ENCODE measurements at regions not wholly inside any gene's neighbourhood (a gene's known extent, or its start where the extent isn't known, plus 50 kb on each side); places are given as distances from the start of the nearest gene placed in this dataset.
"Not testable (repeated sequence)": the region's sequence is repeated elsewhere in the genome, so short reads cannot be mapped to it uniquely, and the experiment has no call there.

GRCh38 chr13:89212186-89212585 lies 1541.0 kb downstream of the SLITRK5 start (continued):
- TF ChIP-seq, protein P1, sequence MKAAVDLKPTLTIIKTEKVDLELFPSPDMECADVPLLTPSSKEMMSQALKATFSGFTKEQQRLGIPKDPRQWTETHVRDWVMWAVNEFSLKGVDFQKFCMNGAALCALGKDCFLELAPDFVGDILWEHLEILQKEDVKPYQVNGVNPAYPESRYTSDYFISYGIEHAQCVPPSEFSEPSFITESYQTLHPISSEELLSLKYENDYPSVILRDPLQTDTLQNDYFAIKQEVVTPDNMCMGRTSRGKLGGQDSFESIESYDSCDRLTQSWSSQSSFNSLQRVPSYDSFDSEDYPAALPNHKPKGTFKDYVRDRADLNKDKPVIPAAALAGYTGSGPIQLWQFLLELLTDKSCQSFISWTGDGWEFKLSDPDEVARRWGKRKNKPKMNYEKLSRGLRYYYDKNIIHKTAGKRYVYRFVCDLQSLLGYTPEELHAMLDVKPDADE (IDR thresholded peaks at IDR 0.05), result no peak
- no peak for TF ChIP-seq JUNB (IDR thresholded peaks at IDR 0.05; ENCODE audit: unreplicated experiment)
- TF ChIP-seq ZNF331 (CRISPR knock-in tag; IDR thresholded peaks at IDR 0.05; ENCODE audit: low read depth), result no peak
- no peak for TF ChIP-seq POLR2AphosphoS5 (IDR thresholded peaks at IDR 0.05; ENCODE audit: low read depth)
- no peak for TF ChIP-seq ZNF114 (CRISPR knock-in tag; IDR thresholded peaks at IDR 0.05)

DNA sequence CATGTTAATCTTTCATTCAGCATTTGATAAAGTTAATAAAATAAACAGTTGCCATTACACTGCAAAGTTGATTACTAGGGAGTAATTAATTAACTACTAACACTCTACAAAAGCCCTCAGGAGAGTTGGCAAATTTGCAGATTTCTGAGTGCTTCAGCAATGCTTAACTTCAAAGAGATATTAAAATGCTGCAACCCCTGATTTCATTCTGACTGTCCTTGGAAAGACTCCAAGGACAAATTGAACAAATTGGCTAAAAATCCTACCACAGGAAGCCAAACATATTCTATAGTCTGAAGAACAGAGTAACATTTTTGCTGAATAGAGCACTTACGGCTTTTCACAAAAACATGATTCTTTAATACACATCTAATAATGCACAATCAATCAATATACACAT lies 1543.0 kb downstream of the SLITRK5 start:
- no peaks in the 10 kb centered on the region for H3K4me1 ChIP-seq (ENCODE audit: insufficient read depth)
- no peak for ATAC-seq
- no peaks in the 10 kb centered on the region for H3K9me2 ChIP-seq (ENCODE audit: insufficient read depth)
- no peak overlapping the region for H3K4me3 ChIP-seq
- Mint-ChIP-seq H3K36me3 (ENCODE audit: low read depth) (no peaks in the 10 kb centered on the region), H3K27me3 (ENCODE audit: insufficient read depth, low read depth, poor library complexity) (peaks cover 2% of the 10 kb centered on the region), H3K27ac (no peak overlapping the region), H3K4me3 (no peak overlapping the region), H3K9me3 (no peaks in the 10 kb centered on the region), H3K4me1 (no peaks in the 10 kb centered on the region)
- no peaks in the 10 kb centered on the region for H4K20me1 ChIP-seq (replicated peaks; ENCODE audit: insufficient read depth)
- TF ChIP-seq EZH2 (IDR thresholded peaks at IDR 0.05; ENCODE audit: low read depth, unreplicated experiment) (no peak), NANOG (IDR thresholded peaks at IDR 0.05; ENCODE audit: borderline replicate concordance) (no peak), ZNF462 (CRISPR knock-in tag; IDR thresholded peaks at IDR 0.05) (no peak), STAT1 (IDR thresholded peaks at IDR 0.05; ENCODE audit: unreplicated experiment) (no peak)
- no peaks in the 10 kb centered on the region for H3F3A ChIP-seq (replicated peaks; ENCODE audit: low read depth)
- no peak overlapping the region for H3K27ac ChIP-seq (ENCODE audit: low read depth)
- no peak overlapping the region for H2AFZ ChIP-seq
- no peak for DNase-seq (ENCODE audit: low spot score)
- no peaks in the 10 kb centered on the region for H3K79me2 ChIP-seq (replicated peaks; ENCODE audit: insufficient read depth)
- no peaks in the 10 kb centered on the region for H3K36me3 ChIP-seq (ENCODE audit: insufficient read depth)
- H3K27me3 ChIP-seq (ENCODE audit: insufficient read depth), result no peaks in the 10 kb centered on the region
- no peak overlapping the region for H3K4me2 ChIP-seq

- H3K27me3 Mint-ChIP-seq (ENCODE audit: insufficient read depth, low read depth, poor library complexity); DNase-seq (ENCODE audit: low spot score); H3K27ac Mint-ChIP-seq: not testable (repeated sequence)
Measured at GRCh38 chr13:89215319-89215718, 1544.1 kb downstream of the SLITRK5 start.

More at GRCh38 chr13:89215319-89215718, 1544.1 kb downstream of the SLITRK5 start:
- H3K36me3 ChIP-seq (ENCODE audit: insufficient read depth); H3K27ac ChIP-seq (ENCODE audit: low read depth); ATAC-seq; H3K4me3 ChIP-seq; H3F3A ChIP-seq (replicated peaks; ENCODE audit: low read depth); H3K4me1 ChIP-seq (ENCODE audit: insufficient read depth); H3K27me3 ChIP-seq (ENCODE audit: insufficient read depth); H4K20me1 ChIP-seq (replicated peaks; ENCODE audit: insufficient read depth); H2AFZ ChIP-seq; H3K4me1 Mint-ChIP-seq; H3K9me2 ChIP-seq (ENCODE audit: insufficient read depth); H3K4me2 ChIP-seq; H3K4me3 Mint-ChIP-seq; H3K79me2 ChIP-seq (replicated peaks; ENCODE audit: insufficient read depth); H3K9me3 Mint-ChIP-seq; H3K36me3 Mint-ChIP-seq (ENCODE audit: low read depth): not testable (repeated sequence)

All from GM23338 (cell line).